Natural killer cell treated with Interleukin-12 subunit alpha and Interleukin-12 subunit beta and Interleukin-15 and Interleukin-18, amount 100 ng/mL, for 72 hours (primary cell): ENCODE measurements at regions not wholly inside any gene's neighbourhood (a gene's known extent, or its start where the extent isn't known, plus 50 kb on each side); places are given as distances from the start of the nearest gene placed in this dataset.

Source experiments
- ATAC-seq, 2 donors: fragments of 150-1000 bp; cut with Tn5 transposase in 1 of 2; sonication (Bioruptor Pico), chemical (Tn5 transposase) in 1 of 2; 2 replicates each; pipeline ENCODE4 v1.10.0; 2021
- DNase-seq: peaks from one replicate; pipeline ENCODE4 v3.0.0; 2022; ENCODE audit warnings: low spot score
- H3K27ac Mint-ChIP-seq, 2 donors: 1 replicate in 1 of 2; 2 replicates in 1 of 2; pipeline ENCODE4 v1.8.0; 2022; ENCODE audit warnings: mixed read lengths in 2 of 2, mild to moderate bottlenecking in 1 of 2, moderate library complexity in 1 of 2
- H3K27me3 Mint-ChIP-seq, 2 donors: 1 replicate in 1 of 2; 2 replicates in 1 of 2; pipeline ENCODE4 v1.8.0; 2022; ENCODE audit warnings: mixed read lengths in 2 of 2
- H3K36me3 Mint-ChIP-seq: one replicate; pipeline ENCODE4 v1.8.0; 2022; ENCODE audit warnings: mixed read lengths
- H3K4me1 Mint-ChIP-seq, 2 donors: 1 replicate in 1 of 2; 2 replicates in 1 of 2; pipeline ENCODE4 v1.8.0; 2022; ENCODE audit warnings: low read depth in 2 of 2, mixed read lengths in 2 of 2, mild to moderate bottlenecking in 1 of 2
- H3K4me3 Mint-ChIP-seq: one replicate; pipeline ENCODE4 v1.8.0; 2022; ENCODE audit warnings: mixed read lengths
- H3K9me3 Mint-ChIP-seq: 2 replicates; pipeline ENCODE4 v1.8.0; 2022; ENCODE audit warnings: mixed read lengths

DNA sequence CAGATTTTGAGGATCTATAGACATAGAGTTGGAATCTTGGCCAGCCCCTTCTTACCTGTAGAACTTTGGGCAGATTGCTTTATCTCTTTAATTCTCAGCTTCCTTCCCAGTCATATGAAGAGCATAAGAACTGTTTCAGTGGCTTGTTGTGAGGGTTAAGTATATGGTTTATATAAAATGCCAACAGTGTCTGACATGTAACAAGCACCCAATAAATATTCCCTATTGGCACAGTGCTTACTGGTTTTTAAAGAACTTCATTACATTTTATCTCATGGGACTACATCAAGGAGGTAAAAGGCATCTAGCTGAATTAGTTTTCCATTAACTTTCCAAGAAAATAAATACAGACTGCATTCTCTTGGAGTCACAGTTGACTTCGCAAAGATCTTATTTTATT is 106.7 kb upstream of the LIMCH1 start:
- H3K36me3 Mint-ChIP-seq: no peaks in the 10 kb centered on the region
- no peak overlapping the region for H3K27ac Mint-ChIP-seq
- DNase-seq: no peak
- H3K9me3 Mint-ChIP-seq: peaks cover 2% of the 10 kb centered on the region
- no peak for ATAC-seq
- no peaks in the 10 kb centered on the region for H3K27me3 Mint-ChIP-seq
- no peak overlapping the region for H3K4me3 Mint-ChIP-seq
- H3K4me1 Mint-ChIP-seq: no peaks in the 10 kb centered on the region

DNA sequence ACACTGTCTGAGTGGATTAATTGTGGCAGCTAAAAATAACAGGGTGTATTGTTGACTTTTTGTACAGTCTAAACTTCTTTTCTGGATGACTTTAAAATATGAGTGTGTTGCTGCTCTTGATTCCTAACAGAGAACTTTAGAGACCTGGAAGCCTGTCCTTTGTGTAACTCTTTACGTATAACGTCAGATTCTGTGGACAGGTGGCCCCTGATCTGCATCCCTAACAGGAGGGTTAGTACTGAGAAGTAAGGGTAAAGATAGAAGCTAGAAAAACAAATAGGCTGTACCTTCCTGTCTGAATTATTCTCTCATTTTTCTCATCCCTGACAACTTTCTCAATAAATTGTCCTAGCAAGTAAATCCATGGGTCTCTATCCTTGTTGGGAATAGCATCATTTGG is 105.7 kb upstream of the LIMCH1 start:
- H3K9me3 Mint-ChIP-seq: peaks cover 2% of the 10 kb centered on the region
- no peaks in the 10 kb centered on the region for H3K27me3 Mint-ChIP-seq
- no peak for ATAC-seq
- DNase-seq: no peak
- no peaks in the 10 kb centered on the region for H3K36me3 Mint-ChIP-seq
- H3K4me1 Mint-ChIP-seq: no peaks in the 10 kb centered on the region
- H3K27ac Mint-ChIP-seq: no peak overlapping the region
- no peak overlapping the region for H3K4me3 Mint-ChIP-seq

DNA sequence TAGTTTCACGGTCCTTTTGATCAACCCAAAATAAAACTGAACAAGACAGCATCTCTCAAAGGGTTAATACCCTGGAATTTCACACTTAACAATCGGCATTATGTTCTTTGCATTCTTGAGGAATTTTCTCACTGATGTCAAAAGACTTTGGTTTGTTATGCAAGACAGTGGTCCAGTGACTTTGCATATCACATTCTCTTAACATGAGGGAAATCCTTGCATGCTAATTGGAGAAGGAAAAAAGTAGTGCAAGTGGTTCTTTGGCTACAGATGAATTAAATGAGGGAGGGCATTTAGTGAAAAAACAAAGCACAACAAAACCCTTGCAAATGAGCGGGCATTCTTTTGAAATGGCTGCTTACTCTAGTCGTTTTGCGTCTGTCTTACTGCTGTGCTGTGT is 105.1 kb upstream of the LIMCH1 start:
- no peak overlapping the region for H3K27ac Mint-ChIP-seq
- no peaks in the 10 kb centered on the region for H3K4me1 Mint-ChIP-seq
- DNase-seq (no peak), ATAC-seq (no peak)
- H3K4me3 Mint-ChIP-seq: no peak overlapping the region
- H3K27me3 Mint-ChIP-seq: peaks cover 0 to 2% of the 10 kb centered on the region in 2 donors
- H3K9me3 Mint-ChIP-seq: peaks cover 2% of the 10 kb centered on the region
- H3K36me3 Mint-ChIP-seq: no peaks in the 10 kb centered on the region

DNA sequence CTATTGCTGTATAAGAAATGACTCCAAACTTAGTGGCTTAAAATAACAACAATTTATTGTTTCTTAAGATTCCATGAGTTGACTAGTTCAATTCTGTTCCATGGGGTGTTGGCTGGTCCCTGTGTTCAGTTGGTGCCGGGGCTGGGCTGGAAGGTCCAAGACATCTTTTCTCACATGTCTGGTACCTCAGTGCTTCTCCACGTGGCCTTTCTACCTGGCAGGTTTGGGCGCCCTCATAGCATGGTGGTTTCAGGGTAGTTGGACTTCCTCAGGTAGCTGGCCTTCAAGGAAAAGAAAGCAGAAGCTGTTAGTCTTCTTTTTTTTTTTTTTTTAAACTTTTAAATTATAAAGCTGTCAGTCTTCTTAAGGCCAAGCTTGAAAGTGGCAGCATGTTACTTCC is 104.6 kb upstream of the LIMCH1 start:
- Mint-ChIP-seq H3K4me1 (no peaks in the 10 kb centered on the region), H3K36me3 (no peaks in the 10 kb centered on the region), H3K27me3 (peaks cover 0 to 2% of the 10 kb centered on the region in 2 donors), H3K27ac (no peak overlapping the region), H3K4me3 (no peak overlapping the region), H3K9me3 (peaks cover 2% of the 10 kb centered on the region)
- no peak for DNase-seq
- ATAC-seq: no peak

DNA sequence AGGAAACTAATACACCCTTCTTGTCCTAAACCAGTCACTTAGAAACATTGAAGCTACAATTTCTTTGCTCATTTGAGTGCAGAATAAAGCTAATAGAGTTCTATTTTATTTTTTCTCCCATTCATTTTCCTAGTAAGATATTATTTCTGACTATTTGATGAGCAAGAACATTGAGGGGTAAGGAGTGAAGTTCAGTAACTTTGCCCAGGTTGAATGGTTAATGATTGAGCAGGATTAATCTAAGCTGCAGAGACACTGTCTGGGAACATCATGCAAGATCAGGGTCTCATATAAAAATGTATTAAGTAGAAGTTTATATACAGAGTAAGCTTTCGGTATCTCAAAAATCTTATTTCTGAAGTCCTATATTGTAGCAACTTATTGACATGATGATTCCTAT is 102.4 kb upstream of the LIMCH1 start:
- DNase-seq (no peak), ATAC-seq (no peak)
- H3K27ac Mint-ChIP-seq: no peak overlapping the region
- H3K36me3 Mint-ChIP-seq: no peaks in the 10 kb centered on the region
- H3K27me3 Mint-ChIP-seq: peaks cover 0 to 2% of the 10 kb centered on the region in 2 donors
- H3K4me1 Mint-ChIP-seq: no peaks in the 10 kb centered on the region
- H3K4me3 Mint-ChIP-seq: no peak overlapping the region
- H3K9me3 Mint-ChIP-seq: peaks cover 2% of the 10 kb centered on the region

GRCh38 chr4:41436419-41436818 is 101.5 kb upstream of the LIMCH1 start:
- Mint-ChIP-seq H3K4me3 (no peak overlapping the region), H3K36me3 (no peaks in the 10 kb centered on the region), H3K27me3 (peaks cover 0 to 2% of the 10 kb centered on the region in 2 donors), H3K4me1 (no peaks in the 10 kb centered on the region), H3K9me3 (peaks cover 2% of the 10 kb centered on the region), H3K27ac (no peak overlapping the region)
- DNase-seq: no peak
- no peak for ATAC-seq

DNA sequence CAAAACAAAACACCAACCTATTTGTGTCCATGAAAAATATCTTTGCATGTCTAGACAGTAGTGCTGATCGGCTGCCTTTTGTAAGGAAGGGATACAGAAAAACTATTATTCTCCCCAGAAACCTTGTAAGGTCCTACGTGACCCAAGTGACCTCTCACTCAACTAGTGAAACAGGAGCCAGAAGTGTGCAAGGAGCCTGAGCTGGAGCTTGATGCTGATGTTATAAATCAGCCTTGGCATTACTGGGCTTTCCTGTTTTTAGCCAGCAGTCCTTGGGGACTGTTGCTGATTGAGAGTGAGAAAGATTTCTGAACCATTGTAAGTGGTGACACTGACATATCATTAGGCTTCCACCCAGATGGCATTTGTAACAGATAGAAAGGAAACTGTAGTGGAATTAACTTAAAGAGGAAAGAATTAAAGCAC is 100.8 kb upstream of the LIMCH1 start:
- peaks cover 2% of the 10 kb centered on the region for H3K9me3 Mint-ChIP-seq
- no peak overlapping the region for H3K27ac Mint-ChIP-seq
- H3K36me3 Mint-ChIP-seq: no peaks in the 10 kb centered on the region
- DNase-seq (no peak), ATAC-seq (no peak)
- H3K4me3 Mint-ChIP-seq: no peak overlapping the region
- H3K4me1 Mint-ChIP-seq: no peaks in the 10 kb centered on the region
- peaks cover 0 to 2% of the 10 kb centered on the region in 2 donors for H3K27me3 Mint-ChIP-seq

- Mint-ChIP-seq H3K4me3 (no peak overlapping the region), H3K4me1 (no peaks in the 10 kb centered on the region), H3K36me3 (no peaks in the 10 kb centered on the region), H3K9me3 (no peaks in the 10 kb centered on the region), H3K27me3 (peaks cover 0 to 2% of the 10 kb centered on the region in 2 donors), H3K27ac (no peak overlapping the region)
- ATAC-seq (no peak), DNase-seq (no peak)
These were observed 99.0 kb upstream of the LIMCH1 start for GRCh38 chr4:41438931-41439297.

- no peak for DNase-seq
- Mint-ChIP-seq H3K27me3 (no peaks in the 10 kb centered on the region), H3K27ac (no peak overlapping the region), H3K4me1 (no peaks in the 10 kb centered on the region), H3K36me3 (no peaks in the 10 kb centered on the region), H3K4me3 (no peak overlapping the region), H3K9me3 (no peaks in the 10 kb centered on the region)
- ATAC-seq: no peak
These were observed 95.1 kb upstream of the LIMCH1 start for GRCh38 chr4:41442810-41443209.

- H3K9me3 Mint-ChIP-seq: no peaks in the 10 kb centered on the region
- ATAC-seq: no peak
- no peaks in the 10 kb centered on the region for H3K4me1 Mint-ChIP-seq
- H3K27ac Mint-ChIP-seq: no peak overlapping the region
- no peak overlapping the region for H3K4me3 Mint-ChIP-seq
- no peaks in the 10 kb centered on the region for H3K27me3 Mint-ChIP-seq
- DNase-seq: no peak
- no peaks in the 10 kb centered on the region for H3K36me3 Mint-ChIP-seq
These were observed 94.4 kb upstream of the LIMCH1 start for GRCh38 chr4:41443340-41444079.

DNA sequence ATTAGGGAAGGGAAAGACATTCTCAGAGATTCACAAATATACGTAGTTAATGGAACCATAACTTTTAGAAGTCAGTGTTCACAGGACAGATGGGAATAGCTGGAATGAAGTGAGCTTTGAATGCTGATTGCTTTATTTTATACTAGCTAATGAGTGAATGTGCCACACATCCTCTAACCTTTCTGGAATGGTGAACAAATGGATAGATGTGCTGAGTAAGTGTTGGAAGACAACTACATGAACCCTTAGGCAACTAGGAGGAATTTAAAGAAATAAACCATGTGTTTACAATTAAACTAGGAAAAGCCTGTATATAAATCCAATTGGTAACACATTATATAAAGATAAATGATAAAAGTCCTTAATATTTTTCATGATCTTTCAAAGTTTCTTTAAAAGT is 91.6 kb upstream of the LIMCH1 start:
- H3K27ac Mint-ChIP-seq: no peak overlapping the region
- no peak overlapping the region for H3K4me3 Mint-ChIP-seq
- no peaks in the 10 kb centered on the region for H3K9me3 Mint-ChIP-seq
- H3K4me1 Mint-ChIP-seq: no peaks in the 10 kb centered on the region
- no peaks in the 10 kb centered on the region for H3K27me3 Mint-ChIP-seq
- DNase-seq (no peak), ATAC-seq (no peak)
- H3K36me3 Mint-ChIP-seq: no peaks in the 10 kb centered on the region

DNA sequence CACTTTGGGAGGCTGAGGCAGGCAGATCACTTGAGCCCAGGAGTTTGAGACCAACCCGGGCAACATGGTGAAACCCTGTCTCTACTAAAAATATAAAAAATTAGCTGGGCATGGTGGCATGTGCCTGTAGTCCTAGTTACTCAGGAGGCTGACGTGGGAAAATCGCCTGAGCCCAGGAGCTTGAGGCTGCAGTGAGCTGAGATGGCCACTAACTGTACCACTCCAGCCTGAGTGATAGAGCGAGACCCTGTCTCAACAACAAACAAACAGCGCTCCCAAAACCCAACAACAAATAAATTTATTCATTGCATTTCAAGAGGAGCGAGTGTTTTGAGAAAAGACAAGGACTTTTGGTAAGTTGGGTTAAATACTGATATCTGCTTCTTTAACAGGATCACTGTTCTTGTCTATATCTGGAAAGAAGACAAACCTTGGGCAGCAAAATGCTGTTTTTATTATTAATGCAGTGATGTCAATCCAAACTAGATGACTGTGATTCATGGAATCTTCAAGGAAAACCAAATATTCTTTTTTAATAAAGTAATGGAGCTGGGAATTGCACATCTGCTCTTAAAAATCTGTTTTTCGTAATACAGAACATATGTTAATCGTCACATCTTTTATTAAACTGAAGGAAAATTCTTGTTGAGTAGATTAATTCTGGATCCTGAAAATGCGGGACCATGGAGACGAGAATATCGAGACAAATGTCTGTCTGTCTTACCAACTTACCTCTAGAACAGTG is 90.8 kb upstream of the LIMCH1 start:
- no peaks in the 10 kb centered on the region for H3K36me3 Mint-ChIP-seq
- no peak overlapping the region for H3K4me3 Mint-ChIP-seq
- no peaks in the 10 kb centered on the region for H3K27me3 Mint-ChIP-seq
- no peak for DNase-seq
- ATAC-seq: no peak
- peaks cover 4% of the 10 kb centered on the region for H3K9me3 Mint-ChIP-seq
- no peaks in the 10 kb centered on the region for H3K4me1 Mint-ChIP-seq
- H3K27ac Mint-ChIP-seq: no peak overlapping the region

GRCh38 chr4:41448934-41449333 is 89.0 kb upstream of the LIMCH1 start:
- peaks cover 4% of the 10 kb centered on the region for H3K9me3 Mint-ChIP-seq
- no peak overlapping the region for H3K27ac Mint-ChIP-seq
- H3K4me3 Mint-ChIP-seq: no peak overlapping the region
- ATAC-seq: no peak
- no peaks in the 10 kb centered on the region for H3K4me1 Mint-ChIP-seq
- no peaks in the 10 kb centered on the region for H3K27me3 Mint-ChIP-seq
- DNase-seq: no peak
- H3K36me3 Mint-ChIP-seq: no peaks in the 10 kb centered on the region

DNA sequence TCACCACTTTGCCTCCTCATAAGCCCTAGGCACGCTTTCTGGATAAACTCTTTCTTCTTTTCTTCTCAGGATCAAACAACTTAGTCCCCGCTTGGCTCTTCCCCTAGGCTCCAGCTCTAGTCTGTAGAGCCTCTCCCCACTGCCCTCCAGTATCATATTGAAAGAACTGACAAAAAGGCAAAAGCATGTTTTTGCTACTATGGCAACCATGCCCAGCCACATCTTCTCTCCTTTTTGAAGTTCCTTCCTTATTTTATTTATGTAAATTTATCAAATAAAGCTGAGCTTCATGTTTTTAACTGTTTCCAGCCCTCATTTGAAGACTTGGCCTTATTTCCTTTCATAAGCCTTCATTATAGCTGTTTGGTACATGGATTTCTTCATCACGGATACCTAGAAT is 86.0 kb upstream of the LIMCH1 start:
- ATAC-seq (no peak), DNase-seq (no peak)
- Mint-ChIP-seq H3K27me3 (peaks cover 0 to 2% of the 10 kb centered on the region in 2 donors), H3K9me3 (peaks cover 8% of the 10 kb centered on the region), H3K4me1 (no peaks in the 10 kb centered on the region), H3K27ac (no peak overlapping the region), H3K36me3 (no peaks in the 10 kb centered on the region), H3K4me3 (no peak overlapping the region)
